ENCODE measurements at regions not wholly inside any gene's neighbourhood (a gene's known extent, or its start where the extent isn't known, plus 50 kb on each side); places are given as distances from the start of the nearest gene placed in this dataset.
A peak's percentile ranks its signal among the peaks of the same experiment; 100 is the strongest.

GRCh38 chr13:38577048-38577447 lies 109.8 kb upstream of the FREM2 start:
- intact Hi-C loops (cut with micrococcal nuclease): no loop called here
- H3K9ac ChIP-seq (ENCODE audit: insufficient read depth in 1 of 2, low read depth in 2 of 2, low read length in 2 of 2): no peak overlapping the region
- ChIA-PET CTCF (ENCODE audit: low intra/inter-chr PET ratio) (no interaction called here), POLR2A (no interaction called here)
- H3K9me1 ChIP-seq (ENCODE audit: control insufficient read depth, insufficient read depth, low read length): no peaks in the 10 kb centered on the region
- WGBS (ENCODE audit: insufficient coverage, low coverage, missing lambda C conversion rate): 5% methylated on average over 2 of the region's 3 CpGs
- ATAC-seq (no peak), DNase-seq (ENCODE audit: extremely low read depth in 1 of 4, low spot score in 3 of 4) (peak in 1 of 4 experiments; percentile 1), FAIRE-seq (no peak)
- H3K36me3 ChIP-seq (ENCODE audit: control insufficient read depth, insufficient read depth, low read length): no peaks in the 10 kb centered on the region
- H3K27ac ChIP-seq (ENCODE audit: extremely low read depth, low read depth, low read length): no peak overlapping the region
- no peak overlapping the region for H3K4me3 ChIP-seq
- no peaks in the 10 kb centered on the region for H4K20me1 ChIP-seq (replicated peaks; ENCODE audit: control insufficient read depth, insufficient read depth, low read length)
- no peaks in the 10 kb centered on the region for H3K9me3 ChIP-seq (replicated peaks; ENCODE audit: control insufficient read depth, insufficient read depth, low read depth, low read length)
- in situ Hi-C loops (cut with MboI): loop anchor here (25.0 kb wide), 1 partner anchor 1465 kb away; the partner anchor contains the start of gene CSNK1A1L
- H3K4me2 ChIP-seq (ENCODE audit: insufficient read depth, low read length): no peak overlapping the region
- H3K4me1 ChIP-seq (replicated peaks in 1 of 2; ENCODE audit: control insufficient read depth in 2 of 2, insufficient read depth in 2 of 2, low read length in 2 of 2): no peaks in the 10 kb centered on the region
- no peaks in the 10 kb centered on the region for H3K79me2 ChIP-seq (ENCODE audit: control insufficient read depth, insufficient read depth, low read length)
- no peaks in the 10 kb centered on the region for H3K27me3 ChIP-seq (ENCODE audit: control insufficient read depth in 2 of 2, insufficient read depth in 2 of 2, low read length in 2 of 2)
- no TSS peak for BruUV-seq (replicated peaks)
- no peak overlapping the region for H2AFZ ChIP-seq (ENCODE audit: low read depth, low read length)
- no peak for TF ChIP-seq BCL6 (CRISPR knock-in tag; IDR thresholded peaks at IDR 0.05)
- no peak for TF ChIP-seq SNRNP70 (optimal IDR thresholded peaks at IDR 0.05; ENCODE audit: low read depth, low read length)
- TF ChIP-seq MEF2D (tag; conservative IDR thresholded peaks at IDR 0.05; ENCODE audit: low read depth): no peak
- no peak for TF ChIP-seq U2AF2 (optimal IDR thresholded peaks at IDR 0.05; ENCODE audit: low read depth, low read length)
- TF ChIP-seq MAFK (IDR thresholded peaks at IDR 0.05; ENCODE audit: low read length): peak; percentile 35; the same call in 1 of the 2 replicates
- TF ChIP-seq ARID4B (CRISPR knock-in tag; IDR thresholded peaks at IDR 0.05): no peak
- no peak for TF ChIP-seq U2AF1 (optimal IDR thresholded peaks at IDR 0.05; ENCODE audit: low read depth, low read length)
- no peak for TF ChIP-seq ZNF280B (CRISPR knock-in tag; IDR thresholded peaks at IDR 0.05)
- no peak for TF ChIP-seq E2F5 (CRISPR knock-in tag; IDR thresholded peaks at IDR 0.05)
- no peak for TF ChIP-seq ARID3B (CRISPR knock-in tag; IDR thresholded peaks at IDR 0.05; ENCODE audit: borderline replicate concordance)
- 0 out of 2 replicates have a peak, but pooled peaks have one; percentile 19 for TF ChIP-seq MAFG (tag; conservative IDR thresholded peaks at IDR 0.05)
- no peak for TF ChIP-seq NBN (IDR thresholded peaks at IDR 0.05; ENCODE audit: low read depth)
- TF ChIP-seq FOXM1 (IDR thresholded peaks at IDR 0.05; ENCODE audit: low read depth): no peak
- no peak for TF ChIP-seq FOXM1 (CRISPR knock-in tag; IDR thresholded peaks at IDR 0.05; ENCODE audit: low read depth)
- TF ChIP-seq C11orf30 (IDR thresholded peaks at IDR 0.05; ENCODE audit: low read depth): no peak
- no peak for TF ChIP-seq SREBF2 (CRISPR knock-in tag; IDR thresholded peaks at IDR 0.05)
- TF ChIP-seq HDAC3 (IDR thresholded peaks at IDR 0.05; ENCODE audit: borderline replicate concordance, partially characterized antibody): no peak
